ENCODE measurements at regions not wholly inside any gene's neighbourhood (a gene's known extent, or its start where the extent isn't known, plus 50 kb on each side); places are given as distances from the start of the nearest gene placed in this dataset.

DNA sequence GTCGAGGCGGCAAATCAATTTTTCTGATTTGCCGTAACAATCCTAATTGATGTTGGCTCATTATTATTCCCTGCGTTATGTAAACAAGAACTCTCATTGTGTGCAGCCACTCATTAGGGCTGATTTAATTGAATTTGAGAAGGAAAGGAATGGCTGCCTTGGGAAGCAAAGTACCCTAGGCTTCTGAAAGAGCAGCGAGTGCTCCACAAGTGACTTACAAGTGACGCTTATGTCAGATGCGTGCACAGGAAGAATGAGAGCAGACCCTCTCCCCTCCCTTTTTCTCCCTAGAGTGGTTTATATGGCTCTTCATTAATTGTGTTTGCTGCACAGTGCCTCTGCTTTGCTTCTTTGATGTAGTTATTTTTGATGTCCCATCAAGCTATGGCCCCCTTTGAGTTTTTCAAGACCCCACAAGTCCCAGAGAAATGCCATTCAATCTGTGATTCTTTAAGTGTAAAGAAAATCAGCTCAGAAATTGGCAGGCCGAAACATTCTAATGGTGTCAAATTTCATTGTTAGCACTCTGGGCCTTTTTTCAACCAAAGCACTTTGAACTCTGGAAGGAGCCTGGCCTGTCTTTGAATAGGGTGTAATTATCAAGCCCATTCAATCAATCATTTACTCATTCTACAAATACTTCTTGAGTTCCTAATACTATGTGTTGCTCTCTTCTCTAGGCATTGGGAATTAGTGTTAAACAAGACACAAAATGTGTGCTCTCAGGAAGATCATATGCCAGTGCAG, 86.8 kb upstream of the VAV3 start:
- H3K27ac ChIP-seq: peak overlapping the region; percentile 27
- no peaks in the 10 kb centered on the region for H3K9me3 ChIP-seq
- TF ChIP-seq, protein P1, sequence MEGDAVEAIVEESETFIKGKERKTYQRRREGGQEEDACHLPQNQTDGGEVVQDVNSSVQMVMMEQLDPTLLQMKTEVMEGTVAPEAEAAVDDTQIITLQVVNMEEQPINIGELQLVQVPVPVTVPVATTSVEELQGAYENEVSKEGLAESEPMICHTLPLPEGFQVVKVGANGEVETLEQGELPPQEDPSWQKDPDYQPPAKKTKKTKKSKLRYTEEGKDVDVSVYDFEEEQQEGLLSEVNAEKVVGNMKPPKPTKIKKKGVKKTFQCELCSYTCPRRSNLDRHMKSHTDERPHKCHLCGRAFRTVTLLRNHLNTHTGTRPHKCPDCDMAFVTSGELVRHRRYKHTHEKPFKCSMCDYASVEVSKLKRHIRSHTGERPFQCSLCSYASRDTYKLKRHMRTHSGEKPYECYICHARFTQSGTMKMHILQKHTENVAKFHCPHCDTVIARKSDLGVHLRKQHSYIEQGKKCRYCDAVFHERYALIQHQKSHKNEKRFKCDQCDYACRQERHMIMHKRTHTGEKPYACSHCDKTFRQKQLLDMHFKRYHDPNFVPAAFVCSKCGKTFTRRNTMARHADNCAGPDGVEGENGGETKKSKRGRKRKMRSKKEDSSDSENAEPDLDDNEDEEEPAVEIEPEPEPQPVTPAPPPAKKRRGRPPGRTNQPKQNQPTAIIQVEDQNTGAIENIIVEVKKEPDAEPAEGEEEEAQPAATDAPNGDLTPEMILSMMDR (IDR thresholded peaks at IDR 0.05): no peak
- TF ChIP-seq EP300 (IDR thresholded peaks at IDR 0.05): no peak
- TF ChIP-seq POLR2AphosphoS5 (IDR thresholded peaks at IDR 0.05): no peak
- no peak for TF ChIP-seq POLR2A (IDR thresholded peaks at IDR 0.05)
- peak overlapping the region; percentile 6 for H3K4me3 ChIP-seq
- no peaks in the 10 kb centered on the region for H3K36me3 ChIP-seq
- WGBS: 77% methylated on average over 8 of the region's 8 CpGs
- no peak for DNase-seq (ENCODE audit: low spot score in 2 of 2)
- peaks cover 54% of the 10 kb centered on the region for H3K4me1 ChIP-seq
- no peaks in the 10 kb centered on the region for H3K27me3 ChIP-seq

DNA sequence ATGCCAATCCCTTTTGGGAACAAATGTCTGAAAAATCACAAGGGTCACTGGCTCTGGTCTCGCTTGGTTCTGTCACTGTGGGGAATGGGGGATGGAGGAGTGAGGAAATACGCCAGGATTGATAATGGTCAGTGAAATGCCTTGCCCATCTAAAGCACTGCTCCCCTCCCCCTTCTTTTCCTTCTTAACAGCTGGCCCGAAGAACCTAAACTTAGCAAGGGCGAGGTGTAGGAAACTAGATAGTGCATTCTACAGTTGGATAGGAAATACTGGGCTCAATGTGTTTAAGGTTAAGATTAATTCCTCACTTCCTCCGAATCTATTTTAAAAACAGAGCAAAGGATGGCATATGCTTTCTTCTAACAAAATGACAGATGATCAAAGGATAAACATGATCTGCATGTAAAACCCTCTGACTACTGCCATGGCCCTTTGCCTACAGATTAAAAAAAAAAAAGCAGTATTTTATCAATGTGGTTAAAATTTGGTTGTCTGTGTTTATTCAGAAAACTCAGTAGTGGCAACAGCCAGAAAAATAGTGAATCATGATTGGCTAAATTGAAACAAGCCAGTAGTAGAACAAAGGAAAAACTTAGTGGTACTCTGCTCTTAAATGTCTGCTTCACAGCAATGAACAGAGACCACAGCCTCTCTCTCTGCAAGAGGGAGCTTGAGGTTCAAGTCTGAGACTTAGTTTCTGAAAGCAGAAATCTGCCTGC, 86.1 kb upstream of the VAV3 start:
- TF ChIP-seq EP300 (IDR thresholded peaks at IDR 0.05) (no peak), POLR2A (IDR thresholded peaks at IDR 0.05) (no peak), POLR2AphosphoS5 (IDR thresholded peaks at IDR 0.05) (no peak)
- TF ChIP-seq, protein P1 (IDR thresholded peaks at IDR 0.05): no peak
- no peaks in the 10 kb centered on the region for H3K36me3 ChIP-seq
- no peak for DNase-seq (ENCODE audit: low spot score in 2 of 2)
- peak overlapping the region; percentile 68 for H3K27ac ChIP-seq
- H3K4me1 ChIP-seq: peaks cover 54% of the 10 kb centered on the region
- H3K9me3 ChIP-seq: no peaks in the 10 kb centered on the region
- WGBS: 58% methylated on average over 5 of the region's 5 CpGs
- peak overlapping the region; percentile 6 for H3K4me3 ChIP-seq
- H3K27me3 ChIP-seq: no peaks in the 10 kb centered on the region

DNA sequence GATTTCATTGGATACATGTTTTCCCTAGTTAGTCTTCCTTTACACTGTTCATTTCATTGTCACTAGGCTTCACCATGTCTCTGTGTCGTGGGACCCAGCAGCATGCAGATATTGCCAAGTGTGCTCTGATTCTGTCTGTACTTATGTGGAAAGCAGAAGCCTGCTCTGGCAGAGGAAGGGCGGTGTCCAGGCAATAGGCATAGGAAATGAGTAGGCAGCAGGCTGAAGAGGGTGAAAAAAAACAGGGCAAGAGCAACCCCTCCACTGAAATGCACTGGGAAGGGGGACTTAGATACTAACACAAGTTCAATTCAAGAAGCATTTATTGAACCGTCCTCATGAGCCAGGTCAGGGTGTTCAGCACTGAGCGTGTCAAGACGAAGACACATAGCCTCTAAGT, 85.2 kb upstream of the VAV3 start:
- peak overlapping the region; percentile 68 for H3K27ac ChIP-seq
- H3K4me1 ChIP-seq: peaks cover 56% of the 10 kb centered on the region
- no peaks in the 10 kb centered on the region for H3K9me3 ChIP-seq
- no peaks in the 10 kb centered on the region for H3K27me3 ChIP-seq
- TF ChIP-seq, protein P1 (IDR thresholded peaks at IDR 0.05): no peak
- no peak for TF ChIP-seq POLR2A (IDR thresholded peaks at IDR 0.05)
- TF ChIP-seq POLR2AphosphoS5 (IDR thresholded peaks at IDR 0.05): no peak
- no peak for TF ChIP-seq EP300 (IDR thresholded peaks at IDR 0.05)
- H3K36me3 ChIP-seq: no peaks in the 10 kb centered on the region
- 79% methylated on average over 5 of the region's 5 CpGs for WGBS
- no peak for DNase-seq (ENCODE audit: low spot score in 2 of 2)
- H3K4me3 ChIP-seq: peak overlapping the region; percentile 6

DNA sequence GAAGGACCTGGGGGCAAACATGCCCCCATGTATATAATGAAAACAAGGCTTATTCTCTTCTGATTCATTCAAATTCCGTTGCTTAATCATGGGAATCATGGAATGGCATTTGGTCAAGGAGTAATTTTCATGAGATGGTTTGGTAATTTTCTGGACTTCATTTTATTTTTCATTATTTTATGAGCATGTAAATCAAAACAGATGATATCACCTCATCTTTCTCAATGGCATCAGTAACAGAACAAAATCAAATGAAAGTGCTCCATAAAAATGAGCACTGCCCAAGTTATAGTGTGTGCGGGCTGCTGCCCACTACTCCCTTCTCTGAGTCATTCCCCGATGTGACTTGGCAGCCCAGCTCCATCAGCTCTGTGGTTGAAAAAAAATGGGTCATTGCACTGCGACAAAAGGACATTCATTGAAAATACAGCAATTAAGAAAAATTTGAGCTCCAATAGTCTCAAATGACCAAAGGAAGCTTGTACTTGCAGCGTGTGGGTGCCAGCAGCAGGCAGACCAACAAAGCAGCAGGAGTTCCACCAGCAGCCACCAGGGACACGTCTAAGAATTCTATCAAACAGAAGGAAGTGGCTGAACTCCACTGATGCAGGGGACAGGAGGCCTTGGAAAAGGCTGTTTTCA, 84.3 kb upstream of the VAV3 start:
- WGBS: 45% methylated on average over 6 of the region's 6 CpGs
- H3K4me1 ChIP-seq: peaks cover 49% of the 10 kb centered on the region

More for the DNA sequence above, 84.3 kb upstream of the VAV3 start:
- Histone ChIP-seq H3K36me3 (no peaks in the 10 kb centered on the region), H3K27me3 (no peaks in the 10 kb centered on the region), H3K4me3 (no peak overlapping the region), H3K9me3 (no peaks in the 10 kb centered on the region), H3K27ac (peak overlapping the region; percentile 68)
- peak in 1 of 2 donors; percentile 78 for DNase-seq (ENCODE audit: low spot score in 2 of 2)
- TF ChIP-seq POLR2AphosphoS5 (IDR thresholded peaks at IDR 0.05) (peak in 1 of 3 donors; percentile 21), POLR2A (IDR thresholded peaks at IDR 0.05) (no peak), EP300 (IDR thresholded peaks at IDR 0.05) (no peak)
- TF ChIP-seq, protein P1 (IDR thresholded peaks at IDR 0.05): peak; percentile 45 to 64

Measured in suprapubic skin (tissue), 4 donors.